ENCODE measurements at regions not wholly inside any gene's neighbourhood (a gene's known extent, or its start where the extent isn't known, plus 50 kb on each side); places are given as distances from the start of the nearest gene placed in this dataset.

- no peak for DNase-seq
These were observed 112.2 kb upstream of the NABP1 start for GRCh38 chr2:191565647-191566198.

- peak; percentile 69 for DNase-seq
These were observed 111.6 kb upstream of the NABP1 start for GRCh38 chr2:191566344-191566743.

- DNase-seq: no peak
These were observed 110.7 kb upstream of the NABP1 start for GRCh38 chr2:191567206-191567605.

GRCh38 chr2:191569025-191569424 lies 108.9 kb upstream of the NABP1 start:
- no peak for DNase-seq

GRCh38 chr2:191571163-191571769 lies 106.7 kb upstream of the NABP1 start:
- no peak for DNase-seq

- no peak for DNase-seq
These were observed 105.6 kb upstream of the NABP1 start for GRCh38 chr2:191572319-191572718.

- DNase-seq: no peak
These were observed 104.7 kb upstream of the NABP1 start for GRCh38 chr2:191573216-191573615.

GRCh38 chr2:191574232-191574631 lies 103.7 kb upstream of the NABP1 start:
- DNase-seq: no peak

- DNase-seq: no peak
These were observed 100.3 kb upstream of the NABP1 start for GRCh38 chr2:191577605-191578004.

- no peak for DNase-seq
These were observed 99.9 kb upstream of the NABP1 start for GRCh38 chr2:191578031-191578430.

- DNase-seq: no peak
These were observed 97.4 kb upstream of the NABP1 start for GRCh38 chr2:191580581-191580980.

GRCh38 chr2:191581003-191581402 lies 96.9 kb upstream of the NABP1 start:
- no peak for DNase-seq

- DNase-seq: no peak
These were observed 95.6 kb upstream of the NABP1 start for GRCh38 chr2:191582355-191582754.

GRCh38 chr2:191591025-191591424 lies 86.9 kb upstream of the NABP1 start:
- no peak for DNase-seq

- no peak for DNase-seq
These were observed 84.1 kb upstream of the NABP1 start for GRCh38 chr2:191593622-191594385.

GRCh38 chr2:191597186-191597751 lies 80.7 kb upstream of the NABP1 start:
- no peak for DNase-seq

GRCh38 chr2:191598296-191598695 lies 79.6 kb upstream of the NABP1 start:
- no peak for DNase-seq

GRCh38 chr2:191601060-191601459 lies 76.9 kb upstream of the NABP1 start:
- no peak for DNase-seq

- DNase-seq: no peak
These were observed 73.8 kb upstream of the NABP1 start for GRCh38 chr2:191604154-191604553.

- no peak for DNase-seq
These were observed 70.8 kb upstream of the NABP1 start for GRCh38 chr2:191607096-191607495.

GRCh38 chr2:191610756-191611155 lies 67.2 kb upstream of the NABP1 start:
- no peak for DNase-seq

- no peak for DNase-seq
These were observed 66.3 kb upstream of the NABP1 start for GRCh38 chr2:191611614-191612013.

- DNase-seq: no peak
These were observed 65.4 kb upstream of the NABP1 start for GRCh38 chr2:191612496-191612895.

GRCh38 chr2:191614759-191615158 lies 63.2 kb upstream of the NABP1 start:
- no peak for DNase-seq

Data from activated naive CD4-positive, alpha-beta T cell treated with Interleukin-2 at 50 U/mL for 16 hours (primary cell).